ENCODE measurements at regions not wholly inside any gene's neighbourhood (a gene's known extent, or its start where the extent isn't known, plus 50 kb on each side); places are given as distances from the start of the nearest gene placed in this dataset.

DNA sequence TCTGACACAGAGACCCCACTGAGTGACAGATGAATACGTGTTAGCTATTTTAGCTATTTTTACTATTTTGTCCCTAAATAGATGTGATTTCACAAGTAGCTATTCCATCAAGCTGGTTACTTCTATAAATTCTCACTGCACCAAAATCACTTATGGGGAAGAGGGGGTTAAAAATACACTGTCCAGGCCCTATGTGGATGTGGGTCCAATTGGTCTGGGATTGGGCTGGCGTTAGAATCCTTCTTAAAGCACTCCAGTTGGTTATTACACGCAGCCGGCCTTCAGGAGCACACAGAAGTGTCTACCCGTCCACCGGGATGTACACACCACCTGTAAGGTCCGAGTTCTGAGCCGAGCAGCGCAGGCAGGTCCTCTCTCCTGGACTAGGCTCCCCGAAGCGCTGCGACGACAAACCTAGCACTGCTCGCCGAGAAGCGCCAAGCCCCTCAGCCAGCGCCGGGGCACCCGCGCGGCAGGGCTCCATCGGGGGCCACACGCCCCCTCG, 222.3 kb upstream of the MKLN1 start:
- DNase-seq, result no peak
- Mint-ChIP-seq H3K27ac (peak overlapping the region; percentile 97 to 100), H3K4me1 (ENCODE audit: low read depth in 2 of 2) (peaks cover 65 to 79% of the 10 kb centered on the region in 2 donors), H3K27me3 (no peaks in the 10 kb centered on the region), H3K36me3 (ENCODE audit: insufficient read depth) (peaks cover 40% of the 10 kb centered on the region), H3K4me3 (peak overlapping the region; percentile 88 to 98), H3K9me3 (no peaks in the 10 kb centered on the region)
- ATAC-seq (replicated peaks), result no peak

DNA sequence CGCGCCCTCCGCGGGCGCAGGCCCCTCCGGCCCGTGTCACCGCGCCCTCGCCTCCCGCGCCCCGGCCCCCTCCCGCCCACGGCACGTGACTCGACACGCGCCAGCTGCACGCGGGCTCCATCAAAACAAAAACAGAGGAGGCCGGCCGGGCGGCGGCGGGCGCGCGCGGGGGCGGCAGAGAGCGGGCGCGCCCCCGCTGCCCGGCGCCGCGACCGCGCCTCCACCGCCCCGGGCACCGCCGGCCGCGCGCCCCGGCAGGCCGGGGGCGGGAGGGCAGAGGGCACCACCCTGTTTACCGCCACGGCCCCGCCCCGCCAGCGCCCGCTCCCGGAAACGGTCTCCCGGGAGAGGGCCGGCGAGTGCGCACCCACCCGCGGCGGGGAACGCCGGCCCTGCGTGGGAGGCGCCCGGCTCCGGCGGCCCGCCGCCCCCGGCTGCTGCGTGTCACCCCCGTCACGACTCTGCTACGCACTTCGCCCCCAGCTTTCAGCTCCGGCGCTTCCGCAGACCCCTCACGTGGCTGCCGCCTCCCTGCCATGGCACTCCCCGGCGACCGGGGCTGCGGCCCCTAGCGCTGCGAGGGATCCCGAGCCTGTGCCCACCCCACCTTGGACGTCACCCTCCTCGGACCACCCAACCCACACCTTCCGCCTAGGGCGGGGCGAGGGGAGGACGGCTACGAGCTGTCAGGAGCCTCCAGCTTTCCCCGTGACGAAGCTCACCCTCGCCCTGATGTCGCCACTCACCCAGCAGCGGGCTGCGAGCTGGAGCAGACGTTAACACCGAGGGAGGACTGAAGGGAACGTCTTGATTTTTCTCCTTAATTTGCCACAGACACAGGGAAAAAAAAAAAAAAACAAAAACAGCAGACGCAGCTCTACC, 221.6 kb upstream of the MKLN1 start:
- Mint-ChIP-seq H3K36me3 (ENCODE audit: insufficient read depth) (peaks cover 40% of the 10 kb centered on the region), H3K4me1 (ENCODE audit: low read depth in 2 of 2) (peaks cover 64 to 79% of the 10 kb centered on the region in 2 donors), H3K9me3 (no peaks in the 10 kb centered on the region), H3K27me3 (no peaks in the 10 kb centered on the region), H3K4me3 (peak overlapping the region; percentile 97 to 98), H3K27ac (peak overlapping the region; percentile 100)
- ATAC-seq (replicated peaks), result peak; percentile 59
- DNase-seq, result peak; percentile 93

DNA sequence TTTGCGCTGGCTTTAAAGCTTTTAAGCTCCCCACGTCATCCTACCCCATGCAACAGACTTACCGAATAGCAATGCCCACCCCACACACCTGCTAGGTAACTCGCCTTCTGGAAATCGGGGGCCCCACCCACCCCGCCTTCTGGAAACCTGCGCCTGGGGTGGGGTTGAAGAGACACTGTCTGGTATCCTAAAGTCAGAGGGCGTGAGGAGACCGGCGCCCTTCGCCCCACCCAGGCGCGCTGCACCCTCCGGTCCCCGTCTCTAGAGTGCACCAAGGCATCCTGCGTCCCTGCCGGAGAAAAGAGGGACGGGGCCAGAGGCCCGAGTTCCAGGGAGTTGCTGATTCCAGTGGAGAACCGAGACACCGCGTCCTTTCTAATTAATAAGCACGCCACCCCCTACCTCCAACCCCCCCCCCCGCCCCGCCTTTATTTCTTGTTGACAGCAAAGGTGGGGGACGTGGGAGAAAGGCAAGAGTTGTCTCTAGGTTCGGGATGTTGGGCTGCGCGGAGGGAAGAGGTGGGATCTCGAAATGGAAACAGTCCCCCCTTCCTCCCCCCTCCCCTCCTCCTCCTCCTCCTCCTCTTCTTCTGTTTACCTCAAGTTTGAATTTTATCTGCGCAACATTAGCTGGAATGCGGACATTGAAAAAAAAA, 220.9 kb upstream of the MKLN1 start:
- peaks cover 40% of the 10 kb centered on the region for H3K36me3 Mint-ChIP-seq (ENCODE audit: insufficient read depth)
- no peaks in the 10 kb centered on the region for H3K27me3 Mint-ChIP-seq
- H3K4me3 Mint-ChIP-seq, result peak overlapping the region; percentile 97 to 98
- ATAC-seq (replicated peaks), result peak; percentile 4
- DNase-seq, result peak; percentile 61 to 75 (median 66)
- H3K9me3 Mint-ChIP-seq, result no peaks in the 10 kb centered on the region
- H3K4me1 Mint-ChIP-seq (ENCODE audit: low read depth in 2 of 2), result peaks cover 59 to 78% of the 10 kb centered on the region in 2 donors
- H3K27ac Mint-ChIP-seq, result peak overlapping the region; percentile 100

DNA sequence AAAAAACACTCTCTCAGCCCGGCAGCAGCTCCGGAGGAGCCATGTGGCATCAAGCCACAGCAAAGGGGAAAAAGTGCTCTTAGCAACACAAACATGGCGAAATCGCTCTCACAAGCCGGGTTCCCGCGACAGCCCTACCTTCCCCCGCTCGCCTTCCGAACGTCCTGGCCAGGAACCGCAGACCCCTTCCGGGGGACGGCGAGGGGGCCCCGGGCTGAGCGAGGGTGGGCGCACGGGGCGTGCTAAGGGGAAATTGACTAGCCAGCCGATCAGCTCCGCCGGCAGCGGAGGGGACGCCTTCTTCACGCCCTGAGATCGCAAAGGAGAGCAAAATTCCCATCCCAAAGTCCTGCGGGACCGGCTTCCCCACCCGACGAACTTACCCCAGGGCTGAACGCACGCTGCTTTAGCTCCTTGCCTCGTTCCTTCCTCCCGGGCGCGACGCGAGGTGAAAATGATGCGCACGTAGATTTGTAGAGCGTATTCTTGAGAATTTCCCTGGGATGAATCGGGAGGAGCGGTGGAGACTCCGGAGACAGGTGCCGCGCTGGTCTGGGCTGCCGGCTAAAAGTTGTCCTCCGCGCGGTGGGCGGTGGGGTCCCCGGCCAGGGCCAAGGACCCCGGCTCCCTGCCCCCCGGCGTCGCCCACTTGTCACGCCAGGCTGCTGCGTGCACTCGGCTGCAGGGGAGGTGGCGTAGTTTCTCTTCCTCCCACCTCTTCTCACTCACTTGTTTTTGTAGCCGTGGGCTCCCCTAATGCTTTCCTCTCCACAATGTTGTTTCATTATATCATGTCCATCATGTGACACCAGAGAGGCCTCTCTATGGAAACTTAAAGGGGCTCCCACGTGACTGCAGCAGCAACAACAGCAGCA, 220.1 kb upstream of the MKLN1 start:
- peaks cover 52 to 70% of the 10 kb centered on the region in 2 donors for H3K4me1 Mint-ChIP-seq (ENCODE audit: low read depth in 2 of 2)
- DNase-seq, result peak; percentile 71 to 80 (median 72)
- H3K9me3 Mint-ChIP-seq, result no peaks in the 10 kb centered on the region
- H3K4me3 Mint-ChIP-seq, result peak overlapping the region; percentile 97 to 98
- H3K27me3 Mint-ChIP-seq, result no peaks in the 10 kb centered on the region
- H3K27ac Mint-ChIP-seq, result peak overlapping the region; percentile 100
- peaks cover 40% of the 10 kb centered on the region for H3K36me3 Mint-ChIP-seq (ENCODE audit: insufficient read depth)
- ATAC-seq (replicated peaks), result peak; percentile 30

DNA sequence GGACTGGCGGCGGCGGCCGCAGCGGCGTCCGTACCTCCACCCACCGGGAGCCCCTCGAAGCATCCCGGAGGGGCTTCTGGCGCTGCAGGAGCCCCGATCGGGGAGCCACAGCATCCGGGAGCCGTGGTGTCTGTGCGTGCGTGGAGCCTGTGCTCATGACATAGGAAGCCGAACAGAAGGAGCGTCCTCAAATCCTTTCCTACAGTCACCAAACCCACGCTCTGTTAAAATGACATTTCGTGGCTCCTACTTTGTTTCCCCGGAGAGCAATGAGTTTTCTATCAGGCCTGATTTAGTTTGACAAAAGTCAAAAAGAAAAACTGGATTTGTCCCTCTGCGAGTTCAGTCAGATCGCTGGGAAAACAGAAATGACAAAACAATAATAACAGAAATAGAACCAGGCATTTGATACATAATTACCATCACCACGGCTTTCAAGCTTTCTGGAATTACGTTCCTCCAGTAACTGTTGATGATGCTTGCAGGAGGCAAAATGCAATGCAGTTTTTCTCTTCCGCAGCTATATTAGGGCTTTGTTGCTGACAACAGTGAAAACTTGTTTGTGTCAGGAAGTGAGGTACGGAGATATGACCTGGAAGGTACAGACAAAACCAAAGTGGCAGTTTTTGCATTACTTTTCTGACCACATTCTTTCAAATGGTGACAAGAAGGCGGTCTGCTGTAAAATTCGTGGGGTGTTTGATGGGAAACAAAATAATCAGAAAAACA, 219.3 kb upstream of the MKLN1 start:
- H3K4me3 Mint-ChIP-seq, result peak overlapping the region; percentile 97 to 98
- DNase-seq (peak; percentile 68 to 80 (median 69)), ATAC-seq (replicated peaks) (peak; percentile 36)
- peaks cover 40% of the 10 kb centered on the region for H3K36me3 Mint-ChIP-seq (ENCODE audit: insufficient read depth)
- H3K9me3 Mint-ChIP-seq, result no peaks in the 10 kb centered on the region
- peak overlapping the region; percentile 100 for H3K27ac Mint-ChIP-seq
- peaks cover 44 to 62% of the 10 kb centered on the region in 2 donors for H3K4me1 Mint-ChIP-seq (ENCODE audit: low read depth in 2 of 2)
- H3K27me3 Mint-ChIP-seq, result no peaks in the 10 kb centered on the region

DNA sequence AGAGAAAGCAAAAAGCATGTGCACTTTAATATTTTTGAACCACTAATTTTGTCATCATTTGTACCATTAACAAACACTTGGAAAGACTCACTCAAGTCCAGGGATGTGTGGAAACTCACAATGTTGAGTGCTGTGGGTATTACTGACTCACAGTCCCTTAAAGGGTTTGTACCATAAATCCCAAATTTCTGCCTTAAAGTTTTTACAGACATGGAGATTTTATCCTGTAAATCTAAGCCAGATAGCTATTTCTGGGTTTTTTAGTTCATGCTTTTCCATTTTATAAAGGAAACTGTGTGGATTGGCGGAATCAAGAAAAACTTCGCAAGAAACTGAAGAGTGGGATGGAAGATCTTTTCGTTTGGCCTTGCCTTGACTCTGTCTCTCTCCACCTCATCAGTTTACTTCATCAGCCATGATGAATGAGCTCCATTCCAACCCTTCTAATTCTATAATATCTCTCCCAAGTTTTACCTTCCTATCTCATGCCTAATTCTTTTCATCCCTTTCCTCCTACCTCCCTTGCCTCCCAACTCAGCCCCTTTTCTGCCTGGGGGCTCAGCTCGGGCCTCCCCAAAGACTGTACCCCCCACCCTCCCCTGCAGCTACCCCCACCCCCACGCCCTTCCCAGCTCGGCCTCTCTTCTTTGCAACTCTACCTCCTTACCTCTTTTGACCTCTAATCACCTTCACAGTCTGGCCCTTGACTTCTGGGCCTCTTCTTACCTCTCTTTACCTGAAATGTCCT, 218.5 kb upstream of the MKLN1 start:
- Mint-ChIP-seq H3K9me3 (no peaks in the 10 kb centered on the region), H3K36me3 (ENCODE audit: insufficient read depth) (peaks cover 40% of the 10 kb centered on the region), H3K27me3 (no peaks in the 10 kb centered on the region), H3K4me1 (ENCODE audit: low read depth in 2 of 2) (peaks cover 36 to 54% of the 10 kb centered on the region in 2 donors), H3K4me3 (peak overlapping the region; percentile 97 to 98), H3K27ac (peak overlapping the region; percentile 100)
- no peak for ATAC-seq (replicated peaks)
- no peak for DNase-seq

DNA sequence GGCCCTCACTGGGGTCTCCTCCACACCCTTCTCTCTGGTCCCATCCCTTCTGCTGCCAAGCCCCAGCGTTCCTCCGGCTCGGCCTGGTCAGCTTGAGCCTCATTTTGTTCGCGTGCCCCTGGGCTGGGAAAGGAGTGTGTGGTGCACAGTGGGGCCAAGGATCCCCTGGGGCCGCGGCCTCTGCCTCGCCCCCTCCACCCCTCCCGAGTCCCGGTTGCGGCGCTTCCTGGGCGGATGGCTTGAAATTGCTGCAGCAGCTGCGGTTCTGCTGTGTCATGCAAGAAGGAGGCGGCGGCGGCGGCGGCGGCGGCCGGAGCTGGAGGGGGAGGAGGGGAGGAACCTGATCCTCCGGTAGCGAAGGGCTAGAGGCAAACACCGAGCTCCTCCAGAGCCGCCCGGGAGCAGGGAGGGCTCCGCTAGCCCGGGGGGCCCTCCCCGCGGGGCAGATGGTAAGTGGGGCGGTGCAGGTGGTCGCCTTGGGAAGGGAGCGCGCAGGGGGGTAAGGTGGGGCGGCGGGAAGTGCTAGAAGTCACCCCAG, 217.8 kb upstream of the MKLN1 start:
- peak; percentile 68 to 74 (median 68) for DNase-seq
- Mint-ChIP-seq H3K9me3 (no peaks in the 10 kb centered on the region), H3K4me3 (peak overlapping the region; percentile 97 to 98), H3K27ac (peak overlapping the region; percentile 100), H3K36me3 (ENCODE audit: insufficient read depth) (peaks cover 40% of the 10 kb centered on the region), H3K27me3 (no peaks in the 10 kb centered on the region), H3K4me1 (ENCODE audit: low read depth in 2 of 2) (peaks cover 30 to 48% of the 10 kb centered on the region in 2 donors)
- peak; percentile 4 for ATAC-seq (replicated peaks)

DNA sequence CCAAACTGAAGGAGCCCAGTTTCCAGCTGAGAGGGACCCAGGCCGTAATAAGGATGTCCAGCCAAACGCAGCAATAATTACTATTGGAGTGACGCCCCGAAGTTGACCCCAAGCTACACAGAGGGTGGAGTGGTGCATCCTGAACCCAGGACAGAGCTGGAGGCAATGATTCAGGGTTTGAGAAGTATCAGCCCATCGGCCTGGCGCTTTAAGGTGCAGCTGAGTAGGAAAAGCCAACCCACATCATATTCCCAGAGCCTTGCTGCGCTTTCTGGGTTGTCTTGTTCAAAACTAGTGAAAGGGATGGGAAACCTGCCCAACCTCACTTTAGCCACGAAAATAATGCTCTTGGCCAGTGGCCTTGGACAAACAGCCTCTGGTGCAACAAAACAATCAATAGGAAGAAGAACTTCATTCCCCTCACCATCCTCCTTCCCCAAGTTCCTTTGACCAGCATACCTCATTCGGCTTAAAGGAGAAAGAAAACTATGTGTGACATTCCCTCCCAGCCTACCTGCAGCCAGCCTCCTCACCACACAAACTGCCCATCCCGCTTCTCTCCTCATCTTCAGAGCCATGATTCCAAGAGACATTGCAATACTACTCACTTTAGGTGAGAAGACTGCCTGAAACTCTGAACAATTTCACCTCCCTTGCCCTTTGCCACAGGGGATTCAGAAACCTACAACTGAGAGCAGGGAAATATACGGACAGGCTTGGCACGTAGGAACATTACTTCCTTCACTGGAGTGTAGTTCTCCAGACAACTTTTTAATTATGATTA, 217.2 kb upstream of the MKLN1 start:
- H3K4me3 Mint-ChIP-seq, result peak overlapping the region; percentile 97 to 98
- peaks cover 23 to 41% of the 10 kb centered on the region in 2 donors for H3K4me1 Mint-ChIP-seq (ENCODE audit: low read depth in 2 of 2)
- H3K27ac Mint-ChIP-seq, result peak overlapping the region; percentile 100
- peaks cover 40% of the 10 kb centered on the region for H3K36me3 Mint-ChIP-seq (ENCODE audit: insufficient read depth)
- ATAC-seq (replicated peaks) (no peak), DNase-seq (no peak)
- no peaks in the 10 kb centered on the region for H3K27me3 Mint-ChIP-seq
- H3K9me3 Mint-ChIP-seq, result no peaks in the 10 kb centered on the region

DNA sequence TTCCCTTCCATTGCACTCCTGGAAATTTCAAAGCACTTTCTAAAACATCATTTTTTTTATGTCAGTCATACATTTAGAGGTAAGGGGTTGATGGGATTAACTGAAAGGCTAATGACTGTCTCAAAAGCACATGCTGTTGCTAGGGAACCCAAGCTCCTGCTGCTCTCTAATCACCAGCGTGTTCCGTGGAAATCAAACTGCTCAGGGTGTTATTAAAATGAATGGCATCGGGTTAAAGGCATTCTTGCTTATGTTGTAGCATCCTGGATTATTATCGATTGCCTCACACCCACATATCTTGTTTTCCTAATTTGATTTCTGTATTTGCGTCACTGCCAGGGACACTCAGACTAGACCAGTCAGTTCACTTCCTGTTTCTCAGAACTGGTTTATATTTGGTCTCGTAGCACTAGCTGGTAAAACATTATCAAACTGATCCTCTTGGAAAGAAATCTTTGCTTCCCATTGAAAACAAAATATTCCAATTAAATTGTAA, 216.5 kb upstream of the MKLN1 start:
- Mint-ChIP-seq H3K36me3 (ENCODE audit: insufficient read depth) (peaks cover 37% of the 10 kb centered on the region), H3K4me3 (peak overlapping the region; percentile 97 to 98)

DNA sequence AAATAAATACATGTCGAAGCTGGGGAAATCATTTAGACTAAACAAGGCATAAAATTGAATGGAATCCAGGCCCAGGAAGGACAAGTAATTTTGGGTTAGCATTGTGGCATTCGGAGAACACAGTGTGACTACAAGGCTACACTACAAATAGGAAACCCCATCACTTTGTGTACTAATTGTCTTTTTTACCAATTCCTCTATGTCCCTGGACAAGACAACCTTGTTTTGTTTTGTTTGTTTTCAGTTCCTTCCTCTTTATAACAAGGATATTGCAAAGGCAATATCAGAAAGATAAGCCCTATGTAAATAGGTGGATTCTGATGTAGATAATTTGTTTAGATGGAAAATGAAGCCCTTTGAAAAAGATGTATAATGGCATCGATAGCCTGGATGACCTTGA, 215.9 kb upstream of the MKLN1 start:
- Mint-ChIP-seq H3K27me3 (no peaks in the 10 kb centered on the region), H3K4me3 (no peak overlapping the region), H3K27ac (peak overlapping the region in 1 of 2 donors; percentile 100), H3K36me3 (ENCODE audit: insufficient read depth) (peaks cover 31% of the 10 kb centered on the region), H3K4me1 (ENCODE audit: low read depth in 2 of 2) (peaks cover 17 to 34% of the 10 kb centered on the region in 2 donors), H3K9me3 (no peaks in the 10 kb centered on the region)
- DNase-seq (no peak), ATAC-seq (replicated peaks) (no peak)

More for the DNA sequence above, 216.5 kb upstream of the MKLN1 start:
- Mint-ChIP-seq H3K27me3 (no peaks in the 10 kb centered on the region), H3K9me3 (no peaks in the 10 kb centered on the region), H3K27ac (peak overlapping the region; percentile 100), H3K4me1 (ENCODE audit: low read depth in 2 of 2) (peaks cover 23 to 40% of the 10 kb centered on the region in 2 donors)
- no peak for ATAC-seq (replicated peaks)
- no peak for DNase-seq

DNA sequence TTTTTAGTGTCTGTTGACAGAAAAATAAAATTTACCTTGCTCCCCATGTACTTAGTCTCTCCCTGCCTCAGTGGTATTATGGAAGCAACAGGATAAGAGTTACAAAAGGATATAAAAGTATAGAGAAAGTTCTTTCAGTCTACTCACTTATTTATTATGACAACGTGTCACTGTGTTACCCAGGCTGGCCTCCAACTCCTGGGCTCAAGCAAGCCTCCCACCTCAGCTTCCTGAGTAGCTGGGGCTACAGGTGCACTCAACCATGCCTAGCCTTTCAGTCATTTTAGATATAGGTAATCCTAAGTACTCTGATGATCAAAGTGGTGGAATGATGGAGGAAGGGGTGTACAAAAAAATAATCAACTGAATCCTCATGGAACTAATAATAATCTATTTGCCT, 215.2 kb upstream of the MKLN1 start:
- H3K9me3 Mint-ChIP-seq, result no peaks in the 10 kb centered on the region
- no peak overlapping the region for H3K4me3 Mint-ChIP-seq
- DNase-seq, result no peak
- H3K4me1 Mint-ChIP-seq (ENCODE audit: low read depth in 2 of 2), result peaks cover 17 to 34% of the 10 kb centered on the region in 2 donors
- ATAC-seq (replicated peaks), result no peak
- H3K27me3 Mint-ChIP-seq, result no peaks in the 10 kb centered on the region
- peaks cover 24% of the 10 kb centered on the region for H3K36me3 Mint-ChIP-seq (ENCODE audit: insufficient read depth)
- peak overlapping the region in 1 of 2 donors; percentile 100 for H3K27ac Mint-ChIP-seq
